Spleen (tissue), 7 donors: ENCODE measurements at regions not wholly inside any gene's neighbourhood (a gene's known extent, or its start where the extent isn't known, plus 50 kb on each side); places are given as distances from the start of the nearest gene placed in this dataset.

Experiments used
- CTCF ChIP-seq, 11 experiments: fragments of 200-600 bp in 7 of 11; fragments of 450-650 bp in 4 of 11; sonication (generic) in 4 of 11; IDR thresholded peaks in 8 of 11; conservative IDR thresholded peaks in 3 of 11; 1 replicate in 7 of 11; 2 replicates in 4 of 11; pipeline versions ENCODE4 v1.4.0 to v1.8.0; 2016 to 2021; ENCODE audit warnings: antibody characterized with exemption in 11 of 11, inconsistent platforms in 4 of 11, mild to moderate bottlenecking in 1 of 11
- POLR2A ChIP-seq, 3 donors: fragments of 450-650 bp; IDR thresholded peaks; one replicate each; pipeline ENCODE4 v1.5.1; 2017; ENCODE audit warnings: antibody characterized with exemption in 3 of 3, mild to moderate bottlenecking in 1 of 3
- donor health status: DM: no; HTN: no; CAD: no; lungs with moderate emphysema.
- donor health status: DM: no; HTN: no; CAD: no.
- donor health status: DM: no; HTN: no; CAD: no.

- no peak for TF ChIP-seq CTCF (IDR thresholded peaks at IDR 0.05 in 8 of 11, conservative IDR thresholded peaks at IDR 0.05 in 3 of 11)
- no peak for TF ChIP-seq POLR2A (IDR thresholded peaks at IDR 0.05)
These were observed 76.1 kb upstream of the FOXQ1 start for GRCh38 chr6:1235825-1236224.
